Thyroid gland (tissue), 4 donors: ENCODE measurements at regions not wholly inside any gene's neighbourhood (a gene's known extent, or its start where the extent isn't known, plus 50 kb on each side); places are given as distances from the start of the nearest gene placed in this dataset.

Experiments used
- DNase-seq, 2 donors: peaks; one replicate each; pipeline ENCODE4 v3.0.0-alpha.2; 2019
- H3K27ac ChIP-seq, 3 donors: fragments of 200-600 bp; sonication (generic); 1 replicate in 2 of 3; 2 replicates in 1 of 3; pipeline ENCODE4 v1.5.1; 2016 to 2019; ENCODE audit warnings: mild to moderate bottlenecking in 1 of 3, moderate library complexity in 1 of 3
- H3K27me3 ChIP-seq: fragments of 200-600 bp; sonication (generic); one replicate; pipeline ENCODE4 v1.5.1; 2019
- H3K36me3 ChIP-seq, 2 donors: fragments of 200-600 bp; sonication (generic); one replicate each; pipeline ENCODE4 v1.5.1; 2016 to 2019
- H3K4me1 ChIP-seq, 2 donors: fragments of 200-600 bp; sonication (generic); one replicate each; pipeline ENCODE4 v1.5.1; 2017 to 2019
- H3K4me3 ChIP-seq, 3 donors: fragments of 200-600 bp; sonication (generic); replicated peaks in 1 of 3; 1 replicate in 2 of 3; 2 replicates in 1 of 3; pipeline ENCODE4 v1.5.1; 2016; ENCODE audit warnings: mild to moderate bottlenecking in 1 of 3
- H3K9me3 ChIP-seq: fragments of 200-600 bp; sonication (generic); one replicate; pipeline ENCODE4 v1.5.1; 2017
- CTCF ChIP-seq, 6 experiments: fragments of 200-600 bp in 3 of 6; fragments of 450-650 bp in 3 of 6; sonication (generic) in 3 of 6; IDR thresholded peaks; one replicate each; pipeline ENCODE4 v1.5.1; 2016 to 2019; ENCODE audit warnings: antibody characterized with exemption in 6 of 6, mild to moderate bottlenecking in 2 of 6, inconsistent platforms in 1 of 6, moderate library complexity in 1 of 6
- POLR2A ChIP-seq, 2 donors: fragments of 450-650 bp; IDR thresholded peaks; one replicate each; pipeline ENCODE4 v1.6.1; 2017; ENCODE audit warnings: antibody characterized with exemption in 2 of 2, mild to moderate bottlenecking in 2 of 2, moderate library complexity in 1 of 2
- WGBS, 2 donors: methylation state at CpG; one replicate each; pipeline ENCODE4 v1.1.5; 2017; 5-methylcytosine and 5-hydroxymethylcytosine counted together
- intact Hi-C: fragments of 100-400 bp; cut with DNase I; formaldehyde crosslinking; loops from one replicate; pipeline ENCODE4 v1.15.1; 2023

GRCh38 chr18:43868497-43868995, 591.3 kb upstream of the SYT4 start:
- TF ChIP-seq CTCF (IDR thresholded peaks at IDR 0.05) (no peak), POLR2A (IDR thresholded peaks at IDR 0.05) (no peak)
- DNase-seq: no peak
- H3K36me3 ChIP-seq: no peaks in the 10 kb centered on the region
- H3K27ac ChIP-seq: no peak overlapping the region
- intact Hi-C loops: no loop called here
- peaks cover 6% of the 10 kb centered on the region in 2 donors for H3K4me1 ChIP-seq
- no peak overlapping the region for H3K4me3 ChIP-seq
- H3K27me3 ChIP-seq: no peaks in the 10 kb centered on the region
- H3K9me3 ChIP-seq: no peaks in the 10 kb centered on the region
- WGBS, 2 donors: 59 to 62% methylated on average over 3 of the region's 3 CpGs

- H3K9me3 ChIP-seq: no peaks in the 10 kb centered on the region
- 38 to 54% methylated on average over 1 of the region's 1 CpG for WGBS, 2 donors
- no peaks in the 10 kb centered on the region for H3K36me3 ChIP-seq
- DNase-seq: no peak
- H3K27me3 ChIP-seq: no peaks in the 10 kb centered on the region
- no peak overlapping the region for H3K4me3 ChIP-seq
- H3K4me1 ChIP-seq: peaks cover 6% of the 10 kb centered on the region in 2 donors
- H3K27ac ChIP-seq: no peak overlapping the region
- TF ChIP-seq POLR2A (IDR thresholded peaks at IDR 0.05) (no peak), CTCF (IDR thresholded peaks at IDR 0.05) (no peak)
- intact Hi-C loops: no loop called here
Observed at GRCh38 chr18:43869451-43870008, 592.2 kb upstream of the SYT4 start.

- no peaks in the 10 kb centered on the region for H3K36me3 ChIP-seq
- no peak overlapping the region for H3K4me3 ChIP-seq
- H3K27me3 ChIP-seq: no peaks in the 10 kb centered on the region
- no peak overlapping the region for H3K27ac ChIP-seq
- intact Hi-C loops: no loop called here
- no peaks in the 10 kb centered on the region for H3K9me3 ChIP-seq
- no peak for DNase-seq
- 75 to 82% methylated on average over 1 of the region's 1 CpG for WGBS, 2 donors
- TF ChIP-seq POLR2A (IDR thresholded peaks at IDR 0.05) (no peak), CTCF (IDR thresholded peaks at IDR 0.05) (no peak)
- peaks cover 6 to 8% of the 10 kb centered on the region in 2 donors for H3K4me1 ChIP-seq
Observed at GRCh38 chr18:43870626-43871025, 593.3 kb upstream of the SYT4 start.

GRCh38 chr18:43875511-43875910, 598.2 kb upstream of the SYT4 start:
- TF ChIP-seq CTCF (IDR thresholded peaks at IDR 0.05) (no peak), POLR2A (IDR thresholded peaks at IDR 0.05) (no peak)
- DNase-seq: no peak
- intact Hi-C loops: no loop called here
- Histone ChIP-seq H3K27ac (no peak overlapping the region), H3K4me3 (no peak overlapping the region), H3K9me3 (no peaks in the 10 kb centered on the region), H3K36me3 (no peaks in the 10 kb centered on the region), H3K4me1 (peaks cover 0 to 8% of the 10 kb centered on the region in 2 donors), H3K27me3 (no peaks in the 10 kb centered on the region)
- 27 to 43% methylated on average over 2 of the region's 2 CpGs for WGBS, 2 donors

- no peak overlapping the region for H3K4me3 ChIP-seq
- WGBS, 2 donors: 80 to 85% methylated on average over 4 of the region's 4 CpGs
- TF ChIP-seq CTCF (IDR thresholded peaks at IDR 0.05): no peak
- no peak for TF ChIP-seq POLR2A (IDR thresholded peaks at IDR 0.05)
- no peaks in the 10 kb centered on the region for H3K27me3 ChIP-seq
- intact Hi-C loops: no loop called here
- peaks cover 0 to 8% of the 10 kb centered on the region in 2 donors for H3K4me1 ChIP-seq
- DNase-seq: no peak
- H3K36me3 ChIP-seq: no peaks in the 10 kb centered on the region
- H3K27ac ChIP-seq: no peak overlapping the region
- no peaks in the 10 kb centered on the region for H3K9me3 ChIP-seq
Observed at GRCh38 chr18:43876286-43876685, 599.0 kb upstream of the SYT4 start.
